C4-2B (cell line): ENCODE measurements at regions not wholly inside any gene's neighbourhood (a gene's known extent, or its start where the extent isn't known, plus 50 kb on each side); places are given as distances from the start of the nearest gene placed in this dataset.

Source experiments
- ZFX ChIP-seq: fragments of 450-650 bp; IDR thresholded peaks from 2 replicates; pipeline ENCODE4 v1.6.1; 2017
- TF ChIP-seq, protein P1 (sequence below): fragments of 450-650 bp; conservative IDR thresholded peaks from 2 replicates; pipeline ENCODE4 v1.5.1; 2017; ENCODE audit warnings: mild to moderate bottlenecking

DNA sequence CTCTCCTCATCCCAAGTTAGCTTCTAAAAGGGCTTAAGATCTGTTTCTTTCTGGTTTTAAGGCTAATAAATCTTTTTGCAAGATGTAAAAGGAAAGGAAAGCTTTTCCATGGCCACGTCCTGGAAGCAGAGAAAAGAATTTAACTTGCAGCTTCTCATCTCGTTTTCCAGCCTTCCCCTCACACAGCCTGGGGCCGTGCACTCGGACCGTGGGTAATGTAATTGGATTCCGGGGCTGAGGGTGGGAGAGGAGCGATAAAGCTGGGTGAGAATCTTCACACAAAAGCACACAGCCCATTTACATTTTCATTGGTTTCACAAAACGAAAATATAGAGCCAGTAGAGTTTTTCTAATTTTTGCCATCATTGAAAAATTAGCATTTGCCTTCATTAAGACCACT lies 91.2 kb downstream of the IRX2 start:
- TF ChIP-seq, protein P1, sequence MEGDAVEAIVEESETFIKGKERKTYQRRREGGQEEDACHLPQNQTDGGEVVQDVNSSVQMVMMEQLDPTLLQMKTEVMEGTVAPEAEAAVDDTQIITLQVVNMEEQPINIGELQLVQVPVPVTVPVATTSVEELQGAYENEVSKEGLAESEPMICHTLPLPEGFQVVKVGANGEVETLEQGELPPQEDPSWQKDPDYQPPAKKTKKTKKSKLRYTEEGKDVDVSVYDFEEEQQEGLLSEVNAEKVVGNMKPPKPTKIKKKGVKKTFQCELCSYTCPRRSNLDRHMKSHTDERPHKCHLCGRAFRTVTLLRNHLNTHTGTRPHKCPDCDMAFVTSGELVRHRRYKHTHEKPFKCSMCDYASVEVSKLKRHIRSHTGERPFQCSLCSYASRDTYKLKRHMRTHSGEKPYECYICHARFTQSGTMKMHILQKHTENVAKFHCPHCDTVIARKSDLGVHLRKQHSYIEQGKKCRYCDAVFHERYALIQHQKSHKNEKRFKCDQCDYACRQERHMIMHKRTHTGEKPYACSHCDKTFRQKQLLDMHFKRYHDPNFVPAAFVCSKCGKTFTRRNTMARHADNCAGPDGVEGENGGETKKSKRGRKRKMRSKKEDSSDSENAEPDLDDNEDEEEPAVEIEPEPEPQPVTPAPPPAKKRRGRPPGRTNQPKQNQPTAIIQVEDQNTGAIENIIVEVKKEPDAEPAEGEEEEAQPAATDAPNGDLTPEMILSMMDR, result no peak
- no peak for TF ChIP-seq ZFX
